ENCODE measurements at regions not wholly inside any gene's neighbourhood (a gene's known extent, or its start where the extent isn't known, plus 50 kb on each side); places are given as distances from the start of the nearest gene placed in this dataset.
"Not testable (repeated sequence)": the region's sequence is repeated elsewhere in the genome, so short reads cannot be mapped to it uniquely, and the experiment has no call there.

GRCh38 chr4:181004056-181004455 is 1239.1 kb upstream of the TENM3 start:
- no peak for DNase-seq

- DNase-seq: no peak
These were observed 1236.5 kb upstream of the TENM3 start for GRCh38 chr4:181006499-181007260.

- DNase-seq: no peak
These were observed 1235.5 kb upstream of the TENM3 start for GRCh38 chr4:181007751-181008150.

GRCh38 chr4:181008164-181008563 is 1235.0 kb upstream of the TENM3 start:
- no peak for DNase-seq

GRCh38 chr4:181013162-181013561 is 1230.0 kb upstream of the TENM3 start:
- DNase-seq: no peak

- no peak for DNase-seq
These were observed 1226.2 kb upstream of the TENM3 start for GRCh38 chr4:181017038-181017437.

GRCh38 chr4:181018472-181018871 is 1224.7 kb upstream of the TENM3 start:
- DNase-seq: no peak

- DNase-seq: no peak
These were observed 1224.3 kb upstream of the TENM3 start for GRCh38 chr4:181018913-181019312.

- DNase-seq: no peak
These were observed 1222.7 kb upstream of the TENM3 start for GRCh38 chr4:181020456-181020855.

- no peak for DNase-seq
These were observed 1222.0 kb upstream of the TENM3 start for GRCh38 chr4:181021213-181021612.

GRCh38 chr4:181030135-181030921 is 1212.9 kb upstream of the TENM3 start:
- DNase-seq: not testable (repeated sequence)

GRCh38 chr4:181030961-181031360 is 1212.2 kb upstream of the TENM3 start:
- DNase-seq: no peak

- no peak for DNase-seq
These were observed 1199.7 kb upstream of the TENM3 start for GRCh38 chr4:181043486-181043885.

GRCh38 chr4:181046809-181047208 is 1196.4 kb upstream of the TENM3 start:
- no peak for DNase-seq

GRCh38 chr4:181051931-181052330 is 1191.3 kb upstream of the TENM3 start:
- no peak for DNase-seq

- no peak for DNase-seq
These were observed 1181.4 kb upstream of the TENM3 start for GRCh38 chr4:181061787-181062186.

- no peak for DNase-seq
These were observed 1180.0 kb upstream of the TENM3 start for GRCh38 chr4:181063212-181063611.

- DNase-seq: no peak
These were observed 1165.9 kb upstream of the TENM3 start for GRCh38 chr4:181077341-181077740.

- DNase-seq: no peak
These were observed 1165.0 kb upstream of the TENM3 start for GRCh38 chr4:181078196-181078595.

- DNase-seq: no peak
These were observed 1159.3 kb upstream of the TENM3 start for GRCh38 chr4:181083757-181084361.

- no peak for DNase-seq
These were observed 1157.6 kb upstream of the TENM3 start for GRCh38 chr4:181085557-181085956.

GRCh38 chr4:181105487-181105886 is 1137.7 kb upstream of the TENM3 start:
- no peak for DNase-seq

GRCh38 chr4:181106398-181106797 is 1136.8 kb upstream of the TENM3 start:
- no peak for DNase-seq

GRCh38 chr4:181108237-181108636 is 1135.0 kb upstream of the TENM3 start:
- no peak for DNase-seq

Data from NCI-H1436 treated with DMSO at 0.1 percent for 48 hours (cell line).